H4 (cell line): ENCODE measurements at regions not wholly inside any gene's neighbourhood (a gene's known extent, or its start where the extent isn't known, plus 50 kb on each side); places are given as distances from the start of the nearest gene placed in this dataset.

Experiments
- DNase-seq: peaks from one replicate; pipeline ENCODE4 v3.0.0-alpha.2; 2015; ENCODE audit warnings: low spot score

- no peak for DNase-seq
Observed at GRCh38 chr3:28816017-28816416, 464.9 kb upstream of the RBMS3 start.

GRCh38 chr3:28824316-28824715 is 456.6 kb upstream of the RBMS3 start:
- no peak for DNase-seq

GRCh38 chr3:28826840-28827239 is 454.0 kb upstream of the RBMS3 start:
- DNase-seq, result no peak

GRCh38 chr3:28835249-28835648 is 445.6 kb upstream of the RBMS3 start:
- no peak for DNase-seq

GRCh38 chr3:28835751-28836150 is 445.1 kb upstream of the RBMS3 start:
- DNase-seq, result peak; percentile 6

- DNase-seq, result peak; percentile 3
Observed at GRCh38 chr3:28836199-28836598, 444.7 kb upstream of the RBMS3 start.

- DNase-seq, result no peak
Observed at GRCh38 chr3:28840976-28841376, 439.9 kb upstream of the RBMS3 start.

GRCh38 chr3:28841441-28841840 is 439.4 kb upstream of the RBMS3 start:
- DNase-seq, result no peak

- DNase-seq, result no peak
Observed at GRCh38 chr3:28844298-28845005, 436.4 kb upstream of the RBMS3 start.

- no peak for DNase-seq
Observed at GRCh38 chr3:28845006-28845324, 435.9 kb upstream of the RBMS3 start.

GRCh38 chr3:28846971-28847478 is 433.8 kb upstream of the RBMS3 start:
- no peak for DNase-seq

- no peak for DNase-seq
Observed at GRCh38 chr3:28847736-28848135, 433.1 kb upstream of the RBMS3 start.

GRCh38 chr3:28850186-28850585 is 430.7 kb upstream of the RBMS3 start:
- no peak for DNase-seq

GRCh38 chr3:28853830-28854229 is 427.0 kb upstream of the RBMS3 start:
- no peak for DNase-seq

GRCh38 chr3:28856796-28857195 is 424.1 kb upstream of the RBMS3 start:
- DNase-seq, result no peak

- no peak for DNase-seq
Observed at GRCh38 chr3:28859897-28860296, 421.0 kb upstream of the RBMS3 start.

- no peak for DNase-seq
Observed at GRCh38 chr3:28860307-28860706, 420.6 kb upstream of the RBMS3 start.

- DNase-seq, result no peak
Observed at GRCh38 chr3:28863186-28863585, 417.7 kb upstream of the RBMS3 start.

- no peak for DNase-seq
Observed at GRCh38 chr3:28867836-28868235, 413.0 kb upstream of the RBMS3 start.

GRCh38 chr3:28868897-28869296 is 412.0 kb upstream of the RBMS3 start:
- DNase-seq, result no peak

GRCh38 chr3:28877912-28878311 is 403.0 kb upstream of the RBMS3 start:
- DNase-seq, result no peak

GRCh38 chr3:28890373-28890772 is 390.5 kb upstream of the RBMS3 start:
- DNase-seq, result no peak

GRCh38 chr3:28891485-28891884 is 389.4 kb upstream of the RBMS3 start:
- DNase-seq, result no peak

- DNase-seq, result no peak
Observed at GRCh38 chr3:28900301-28900700, 380.6 kb upstream of the RBMS3 start.
